GM23248 (cell line): ENCODE measurements at regions not wholly inside any gene's neighbourhood (a gene's known extent, or its start where the extent isn't known, plus 50 kb on each side); places are given as distances from the start of the nearest gene placed in this dataset.

ENCODE experiments used
- EZH2 ChIP-seq: fragments of 200-600 bp; sonication (generic); IDR thresholded peaks from 2 replicates; pipeline ENCODE4 v1.6.1; 2018; ENCODE audit warnings: antibody characterized with exemption, mild to moderate bottlenecking; ENCODE audit not compliant: insufficient read depth, poor library complexity, severe bottlenecking
- EZH2phosphoT487 ChIP-seq: fragments of 200-600 bp; sonication (generic); IDR thresholded peaks from 2 replicates; pipeline ENCODE4 v1.6.1; 2018; ENCODE audit warnings: antibody characterized with exemption, moderate library complexity, mild to moderate bottlenecking, low read depth; ENCODE audit not compliant: insufficient read depth

GRCh38 chr12:89180496-89180895, 171.8 kb downstream of the DUSP6 start:
- no peak for TF ChIP-seq EZH2phosphoT487
- no peak for TF ChIP-seq EZH2
